Embryonic facial prominence (tissue), 1 donor: ENCODE measurements at regions not wholly inside any gene's neighbourhood (a gene's known extent, or its start where the extent isn't known, plus 50 kb on each side); places are given as distances from the start of the nearest gene placed in this dataset.
"Not testable (repeated sequence)": the region's sequence is repeated elsewhere in the genome, so short reads cannot be mapped to it uniquely, and the experiment has no call there.

ENCODE experiments used
- DNase-seq: peaks from one replicate; pipeline ENCODE4 v3.0.0-alpha.2; 2016; ENCODE audit errors: extremely low spot score

GRCh38 chr2:133975676-133976428 lies 278.0 kb upstream of the MGAT5 start:
- DNase-seq: no peak

- DNase-seq: no peak
Observed at GRCh38 chr2:133976659-133977058, 277.2 kb upstream of the MGAT5 start.

GRCh38 chr2:133977405-133977804 lies 276.5 kb upstream of the MGAT5 start:
- no peak for DNase-seq

- DNase-seq: no peak
Observed at GRCh38 chr2:133982256-133982655, 271.6 kb upstream of the MGAT5 start.

- DNase-seq: no peak
Observed at GRCh38 chr2:133985563-133985962, 268.3 kb upstream of the MGAT5 start.

- no peak for DNase-seq
Observed at GRCh38 chr2:133986081-133986837, 267.6 kb upstream of the MGAT5 start.

- DNase-seq: no peak
Observed at GRCh38 chr2:133986881-133987795, 266.7 kb upstream of the MGAT5 start.

GRCh38 chr2:133988316-133988891 lies 265.5 kb upstream of the MGAT5 start:
- no peak for DNase-seq

GRCh38 chr2:133991606-133992168 lies 262.2 kb upstream of the MGAT5 start:
- DNase-seq: no peak

- DNase-seq: no peak
Observed at GRCh38 chr2:133992454-133992853, 261.4 kb upstream of the MGAT5 start.

- DNase-seq: no peak
Observed at GRCh38 chr2:133993160-133993559, 260.7 kb upstream of the MGAT5 start.

- DNase-seq: not testable (repeated sequence)
Observed at GRCh38 chr2:133998726-133999125, 255.1 kb upstream of the MGAT5 start.

GRCh38 chr2:134002391-134002790 lies 251.5 kb upstream of the MGAT5 start:
- DNase-seq: no peak

GRCh38 chr2:134002921-134003320 lies 251.0 kb upstream of the MGAT5 start:
- no peak for DNase-seq

GRCh38 chr2:134004467-134004866 lies 249.4 kb upstream of the MGAT5 start:
- DNase-seq: no peak

GRCh38 chr2:134008837-134009236 lies 245.0 kb upstream of the MGAT5 start:
- DNase-seq: no peak

- DNase-seq: no peak
Observed at GRCh38 chr2:134009440-134009839, 244.4 kb upstream of the MGAT5 start.

GRCh38 chr2:134009906-134010305 lies 244.0 kb upstream of the MGAT5 start:
- not testable (repeated sequence) for DNase-seq

GRCh38 chr2:134011936-134012586 lies 241.8 kb upstream of the MGAT5 start:
- DNase-seq: no peak

- no peak for DNase-seq
Observed at GRCh38 chr2:134014196-134014960, 239.5 kb upstream of the MGAT5 start.
